Lung (tissue), 11 donors: ENCODE measurements at regions not wholly inside any gene's neighbourhood (a gene's known extent, or its start where the extent isn't known, plus 50 kb on each side); places are given as distances from the start of the nearest gene placed in this dataset.

ENCODE experiments used
- ATAC-seq: fragments of 200-7000 bp; cut with Tn5 transposase; one replicate; pipeline ENCODE4 v1.9.1; 2020; ENCODE audit warnings: moderate number of reproducible peaks; ENCODE audit not compliant: insufficient read depth, low FRiP score
- DNase-seq, 3 donors: peaks; one replicate each; pipeline ENCODE4 v3.0.0-alpha.2; 2013 to 2017
- H3K27ac ChIP-seq, 2 donors: one replicate each; pipeline ENCODE4 v1.5.1; 2013; ENCODE audit warnings: mild to moderate bottlenecking in 2 of 2, moderate library complexity in 2 of 2, control low read depth in 1 of 2, inconsistent platforms in 1 of 2, low read depth in 1 of 2, low read length in 1 of 2
- H3K27me3 ChIP-seq, 3 donors: one replicate each; pipeline ENCODE4 v1.5.1; 2013; ENCODE audit warnings: low read length in 2 of 3; ENCODE audit not compliant: control insufficient read depth in 3 of 3, insufficient read depth in 3 of 3
- H3K36me3 ChIP-seq, 4 donors: one replicate each; pipeline ENCODE4 v1.5.1; 2013; ENCODE audit warnings: low read length in 4 of 4, mild to moderate bottlenecking in 1 of 4, moderate library complexity in 1 of 4; ENCODE audit not compliant: control insufficient read depth in 4 of 4, insufficient read depth in 4 of 4
- H3K4me1 ChIP-seq, 5 donors: one replicate each; pipeline ENCODE4 v1.5.1; 2013; ENCODE audit warnings: low read length in 5 of 5, mild to moderate bottlenecking in 2 of 5, moderate library complexity in 1 of 5; ENCODE audit not compliant: control insufficient read depth in 5 of 5, insufficient read depth in 5 of 5
- H3K4me3 ChIP-seq: one replicate; pipeline ENCODE4 v1.5.1; 2013; ENCODE audit warnings: mild to moderate bottlenecking, control low read depth, moderate library complexity
- H3K9ac ChIP-seq, 2 donors: one replicate each; pipeline ENCODE4 v1.5.1; 2013; ENCODE audit warnings: low read length in 2 of 2, control low read depth in 1 of 2; ENCODE audit not compliant: insufficient read depth in 1 of 2
- H3K9me3 ChIP-seq, 4 donors: one replicate each; pipeline ENCODE4 v1.5.1; 2013; ENCODE audit warnings: low read length in 3 of 4, mild to moderate bottlenecking in 1 of 4, moderate library complexity in 1 of 4; ENCODE audit not compliant: control insufficient read depth in 4 of 4, insufficient read depth in 3 of 4
- WGBS, 2 donors: extraction: QIAGEN DNeasy Blood & Tissue Kit; methylation state at CpG; one replicate each; pipeline ENCODE4 v1.1.7; 2013; 5-methylcytosine and 5-hydroxymethylcytosine counted together
- TF ChIP-seq, protein P1 (sequence below): IDR thresholded peaks from 2 replicates; pipeline ENCODE4 v1.5.1; 2012; ENCODE audit warnings: mild to moderate bottlenecking; ENCODE audit errors: control extremely low read depth, extremely low read depth
- donor health status: control.
- donor health status: control.
- donor health status: Bipolar disorder and iron deficiency.
- donor health status: healthy.
- donor health status: DM: yes; HTN: yes; CAD: no.

DNA sequence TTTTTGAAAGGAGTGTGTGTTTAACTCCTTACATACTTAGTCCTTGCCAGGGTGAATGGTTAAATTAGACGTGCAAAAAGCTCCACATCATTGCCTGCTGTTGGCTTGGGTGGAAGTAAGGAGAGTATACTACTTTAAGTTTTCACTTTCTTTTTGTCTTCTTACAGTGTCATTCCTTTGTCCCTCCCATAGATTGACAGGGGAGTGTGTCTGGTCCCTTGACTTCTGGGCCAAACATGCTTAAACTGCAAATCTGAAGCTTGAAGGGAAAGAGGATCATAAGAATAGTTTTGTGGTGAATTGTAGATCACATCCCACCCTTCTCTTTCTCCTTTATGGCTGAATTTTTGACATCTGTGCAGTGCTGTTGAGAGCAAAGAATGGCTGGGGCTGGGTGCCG is 355.8 kb upstream of the C2CD4B start:
- Histone ChIP-seq H3K4me3 (no peak overlapping the region), H3K27ac (no peak overlapping the region), H3K36me3 (no peaks in the 10 kb centered on the region), H3K9ac (no peak overlapping the region), H3K9me3 (no peaks in the 10 kb centered on the region), H3K4me1 (peaks cover 0 to 16% (median 8%) of the 10 kb centered on the region in 5 donors), H3K27me3 (no peaks in the 10 kb centered on the region)
- ATAC-seq = no peak
- DNase-seq = no peak
- TF ChIP-seq, protein P1, sequence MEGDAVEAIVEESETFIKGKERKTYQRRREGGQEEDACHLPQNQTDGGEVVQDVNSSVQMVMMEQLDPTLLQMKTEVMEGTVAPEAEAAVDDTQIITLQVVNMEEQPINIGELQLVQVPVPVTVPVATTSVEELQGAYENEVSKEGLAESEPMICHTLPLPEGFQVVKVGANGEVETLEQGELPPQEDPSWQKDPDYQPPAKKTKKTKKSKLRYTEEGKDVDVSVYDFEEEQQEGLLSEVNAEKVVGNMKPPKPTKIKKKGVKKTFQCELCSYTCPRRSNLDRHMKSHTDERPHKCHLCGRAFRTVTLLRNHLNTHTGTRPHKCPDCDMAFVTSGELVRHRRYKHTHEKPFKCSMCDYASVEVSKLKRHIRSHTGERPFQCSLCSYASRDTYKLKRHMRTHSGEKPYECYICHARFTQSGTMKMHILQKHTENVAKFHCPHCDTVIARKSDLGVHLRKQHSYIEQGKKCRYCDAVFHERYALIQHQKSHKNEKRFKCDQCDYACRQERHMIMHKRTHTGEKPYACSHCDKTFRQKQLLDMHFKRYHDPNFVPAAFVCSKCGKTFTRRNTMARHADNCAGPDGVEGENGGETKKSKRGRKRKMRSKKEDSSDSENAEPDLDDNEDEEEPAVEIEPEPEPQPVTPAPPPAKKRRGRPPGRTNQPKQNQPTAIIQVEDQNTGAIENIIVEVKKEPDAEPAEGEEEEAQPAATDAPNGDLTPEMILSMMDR = no peak
- WGBS, 2 donors = 95 to 98% methylated on average over 2 of the region's 2 CpGs

DNA sequence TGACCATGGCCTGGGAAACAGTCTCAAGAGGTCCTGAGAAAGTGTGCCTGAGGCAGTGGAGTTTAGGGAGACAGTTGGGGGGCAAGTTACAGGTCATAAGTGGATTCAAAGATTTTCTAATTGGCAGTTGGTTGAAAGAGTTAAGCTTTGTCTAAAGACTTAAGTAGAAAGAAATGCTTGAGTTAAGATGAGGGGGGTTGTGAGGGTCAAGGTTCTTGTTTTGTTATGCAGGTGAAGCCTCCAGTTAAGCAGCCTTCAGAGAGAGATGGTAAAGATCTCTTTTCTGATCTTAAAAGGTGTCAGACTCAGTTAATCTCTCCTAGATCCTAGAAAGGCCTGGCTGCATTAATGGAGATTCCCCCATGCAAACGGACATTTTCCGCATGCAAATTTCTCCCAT is 356.3 kb upstream of the C2CD4B start:
- ATAC-seq (no peak), DNase-seq (no peak)
- 93 to 95% methylated on average over 2 of the region's 2 CpGs for WGBS, 2 donors
- Histone ChIP-seq H3K4me1 (peaks cover 0 to 16% (median 7%) of the 10 kb centered on the region in 5 donors), H3K9ac (no peak overlapping the region), H3K27ac (no peak overlapping the region), H3K4me3 (no peak overlapping the region), H3K9me3 (no peaks in the 10 kb centered on the region), H3K27me3 (no peaks in the 10 kb centered on the region), H3K36me3 (no peaks in the 10 kb centered on the region)
- TF ChIP-seq, protein P1 = no peak

DNA sequence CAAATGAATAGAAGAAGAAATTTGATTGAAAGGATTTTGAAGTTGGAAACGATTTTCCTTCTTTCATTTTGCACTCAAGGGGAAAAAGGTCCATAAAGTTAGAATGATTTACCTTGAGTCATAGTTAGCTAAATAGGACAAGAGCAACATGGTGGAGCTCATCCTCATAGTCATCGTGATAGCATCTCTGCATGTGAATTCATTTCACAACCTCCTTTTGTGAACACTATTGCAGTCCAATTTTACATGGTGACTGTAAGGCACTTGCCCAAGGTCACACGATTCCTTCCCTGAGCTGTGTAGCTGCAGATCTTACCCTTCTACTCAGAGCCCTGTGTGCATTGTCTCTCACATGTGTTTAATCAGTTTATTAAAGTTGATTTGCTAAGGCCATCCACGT is 359.8 kb upstream of the C2CD4B start:
- no peak overlapping the region for H3K9ac ChIP-seq
- no peaks in the 10 kb centered on the region for H3K36me3 ChIP-seq
- WGBS, 2 donors = 81 to 86% methylated on average over 4 of the region's 4 CpGs
- H3K27ac ChIP-seq = no peak overlapping the region
- peaks cover 0 to 16% (median 3%) of the 10 kb centered on the region in 5 donors for H3K4me1 ChIP-seq
- no peaks in the 10 kb centered on the region for H3K27me3 ChIP-seq
- no peaks in the 10 kb centered on the region for H3K9me3 ChIP-seq
- no peak for ATAC-seq
- TF ChIP-seq, protein P1 = no peak
- DNase-seq = no peak
- no peak overlapping the region for H3K4me3 ChIP-seq

DNA sequence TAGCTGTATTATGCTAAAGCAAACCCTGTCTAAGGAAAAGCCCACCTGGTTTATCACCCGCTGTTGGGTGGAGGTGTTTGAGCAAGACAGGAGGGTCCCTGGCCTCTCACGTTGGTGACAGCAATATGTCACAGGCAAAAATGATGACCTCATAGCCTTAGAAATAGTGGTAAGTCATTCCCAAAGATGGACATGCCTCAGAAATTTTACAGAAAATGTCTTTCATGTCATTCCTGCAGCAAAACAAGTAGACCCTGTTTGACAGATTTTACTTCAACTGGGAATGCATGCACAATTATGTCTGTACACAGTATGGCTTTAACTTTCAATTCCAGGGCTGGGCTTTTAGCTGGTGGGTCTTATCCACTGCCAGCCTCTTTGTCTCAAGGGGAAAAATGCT is 362.3 kb upstream of the C2CD4B start:
- H3K9me3 ChIP-seq = no peaks in the 10 kb centered on the region
- no peak for ATAC-seq
- H3K9ac ChIP-seq = no peak overlapping the region
- WGBS, 2 donors = 79 to 91% methylated on average over 2 of the region's 2 CpGs
- TF ChIP-seq, protein P1 = no peak
- peak in 1 of 3 donors; percentile 38 for DNase-seq
- no peak overlapping the region for H3K27ac ChIP-seq
- H3K4me1 ChIP-seq = peaks cover 0 to 10% (median 0%) of the 10 kb centered on the region in 5 donors
- no peaks in the 10 kb centered on the region for H3K36me3 ChIP-seq
- H3K27me3 ChIP-seq = no peaks in the 10 kb centered on the region
- H3K4me3 ChIP-seq = no peak overlapping the region
